Upper lobe of right lung (tissue), 1 donor: ENCODE measurements at regions not wholly inside any gene's neighbourhood (a gene's known extent, or its start where the extent isn't known, plus 50 kb on each side); places are given as distances from the start of the nearest gene placed in this dataset.

Experiments used
- ATAC-seq: fragments of 200-7000 bp; cut with Tn5 transposase; one replicate; pipeline ENCODE4 v1.9.1; 2020; ENCODE audit warnings: mild to moderate bottlenecking, moderate library complexity
- DNase-seq: peaks from one replicate; pipeline ENCODE4 v3.0.0-alpha.2; 2020
- H3K27ac ChIP-seq: fragments of 200-600 bp; one replicate; pipeline ENCODE4 v1.8.0; 2022
- H3K27me3 ChIP-seq: fragments of 200-600 bp; one replicate; pipeline ENCODE4 v1.8.0; 2022; ENCODE audit warnings: mild to moderate bottlenecking
- H3K36me3 ChIP-seq: fragments of 200-600 bp; one replicate; pipeline ENCODE4 v1.8.0; 2022
- H3K4me1 ChIP-seq: fragments of 200-600 bp; one replicate; pipeline ENCODE4 v1.8.0; 2022
- H3K4me3 ChIP-seq: fragments of 200-600 bp; one replicate; pipeline ENCODE4 v1.8.0; 2022; ENCODE audit warnings: mild to moderate bottlenecking
- H3K9me3 ChIP-seq: fragments of 200-600 bp; one replicate; pipeline ENCODE4 v1.8.0; 2022
- intact Hi-C: fragments of 100-400 bp; cut with DNase I; formaldehyde crosslinking; loops from one replicate; pipeline ENCODE4 v1.11.0; 2022
- TF ChIP-seq, protein P1 (sequence below): fragments of 200-600 bp; IDR thresholded peaks from one replicate; pipeline ENCODE4 v1.8.0; 2022; ENCODE audit warnings: antibody characterized with exemption
- donor health status: DM: no; HTN: yes; CAD: no; lungs with severe emphysema.

GRCh38 chr2:82792316-82792715 lies 1666.8 kb downstream of the SUCLG1 start:
- no peaks in the 10 kb centered on the region for H3K36me3 ChIP-seq

GRCh38 chr2:82790206-82791021 lies 1668.7 kb downstream of the SUCLG1 start:
- Histone ChIP-seq H3K27ac (no peak overlapping the region), H3K4me1 (no peaks in the 10 kb centered on the region), H3K27me3 (no peaks in the 10 kb centered on the region), H3K4me3 (no peak overlapping the region), H3K9me3 (no peaks in the 10 kb centered on the region), H3K36me3 (no peaks in the 10 kb centered on the region)
- TF ChIP-seq, protein P1, sequence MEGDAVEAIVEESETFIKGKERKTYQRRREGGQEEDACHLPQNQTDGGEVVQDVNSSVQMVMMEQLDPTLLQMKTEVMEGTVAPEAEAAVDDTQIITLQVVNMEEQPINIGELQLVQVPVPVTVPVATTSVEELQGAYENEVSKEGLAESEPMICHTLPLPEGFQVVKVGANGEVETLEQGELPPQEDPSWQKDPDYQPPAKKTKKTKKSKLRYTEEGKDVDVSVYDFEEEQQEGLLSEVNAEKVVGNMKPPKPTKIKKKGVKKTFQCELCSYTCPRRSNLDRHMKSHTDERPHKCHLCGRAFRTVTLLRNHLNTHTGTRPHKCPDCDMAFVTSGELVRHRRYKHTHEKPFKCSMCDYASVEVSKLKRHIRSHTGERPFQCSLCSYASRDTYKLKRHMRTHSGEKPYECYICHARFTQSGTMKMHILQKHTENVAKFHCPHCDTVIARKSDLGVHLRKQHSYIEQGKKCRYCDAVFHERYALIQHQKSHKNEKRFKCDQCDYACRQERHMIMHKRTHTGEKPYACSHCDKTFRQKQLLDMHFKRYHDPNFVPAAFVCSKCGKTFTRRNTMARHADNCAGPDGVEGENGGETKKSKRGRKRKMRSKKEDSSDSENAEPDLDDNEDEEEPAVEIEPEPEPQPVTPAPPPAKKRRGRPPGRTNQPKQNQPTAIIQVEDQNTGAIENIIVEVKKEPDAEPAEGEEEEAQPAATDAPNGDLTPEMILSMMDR, result no peak
- intact Hi-C loops, result no loop called here
- no peak for DNase-seq
- ATAC-seq, result peak; percentile 36

More at GRCh38 chr2:82792316-82792715, 1666.8 kb downstream of the SUCLG1 start:
- no peak overlapping the region for H3K4me3 ChIP-seq
- intact Hi-C loops, result no loop called here
- no peak overlapping the region for H3K27ac ChIP-seq
- ATAC-seq, result no peak
- H3K9me3 ChIP-seq, result no peaks in the 10 kb centered on the region
- no peak for DNase-seq
- no peaks in the 10 kb centered on the region for H3K27me3 ChIP-seq
- TF ChIP-seq, protein P1, result no peak
- no peaks in the 10 kb centered on the region for H3K4me1 ChIP-seq

- Histone ChIP-seq H3K4me1 (no peaks in the 10 kb centered on the region), H3K4me3 (no peak overlapping the region), H3K27ac (no peak overlapping the region), H3K36me3 (no peaks in the 10 kb centered on the region), H3K9me3 (no peaks in the 10 kb centered on the region), H3K27me3 (no peaks in the 10 kb centered on the region)
- intact Hi-C loops, result no loop called here
- ATAC-seq, result no peak
- DNase-seq, result no peak
- TF ChIP-seq, protein P1, result no peak
Observed at GRCh38 chr2:82789851-82790205, 1669.3 kb downstream of the SUCLG1 start.

DNA sequence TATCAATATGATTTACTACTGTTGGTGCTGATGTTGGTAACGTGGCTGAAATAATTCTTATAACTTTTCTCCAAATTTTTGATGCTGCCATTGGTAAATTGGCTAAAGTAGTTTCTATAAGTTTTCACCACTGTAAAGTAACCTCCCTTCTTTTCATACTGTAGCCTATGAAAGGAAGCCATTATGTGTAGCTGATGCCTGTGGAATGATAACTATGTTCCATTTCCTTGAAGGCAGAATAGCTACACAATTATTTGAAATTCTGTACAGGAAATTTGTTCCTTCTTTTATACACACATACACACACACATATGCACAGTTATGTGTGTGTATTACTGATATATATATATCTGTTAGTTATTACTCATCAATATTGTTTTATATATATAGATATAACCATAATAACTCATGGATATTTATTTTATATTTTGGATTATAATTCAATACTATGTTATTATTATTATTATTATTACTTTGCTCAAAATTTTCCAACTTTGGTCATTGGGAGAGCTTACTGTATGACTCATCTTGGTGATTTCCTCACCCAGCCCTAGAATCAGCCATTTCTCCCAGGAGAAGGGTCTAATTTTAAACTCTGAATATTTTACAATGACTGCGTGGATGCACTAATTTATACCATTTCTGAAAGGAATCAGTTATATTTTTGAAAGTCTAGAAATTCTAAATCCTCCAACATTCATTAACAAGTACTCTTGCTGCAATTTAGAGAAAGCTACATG lies 1677.7 kb downstream of the SUCLG1 start:
- ATAC-seq, result no peak
- no peak for DNase-seq
- Histone ChIP-seq H3K4me3 (no peak overlapping the region), H3K27ac (no peak overlapping the region), H3K27me3 (no peaks in the 10 kb centered on the region), H3K36me3 (no peaks in the 10 kb centered on the region), H3K9me3 (no peaks in the 10 kb centered on the region), H3K4me1 (no peaks in the 10 kb centered on the region)
- intact Hi-C loops, result no loop called here
- TF ChIP-seq, protein P1, result no peak

DNA sequence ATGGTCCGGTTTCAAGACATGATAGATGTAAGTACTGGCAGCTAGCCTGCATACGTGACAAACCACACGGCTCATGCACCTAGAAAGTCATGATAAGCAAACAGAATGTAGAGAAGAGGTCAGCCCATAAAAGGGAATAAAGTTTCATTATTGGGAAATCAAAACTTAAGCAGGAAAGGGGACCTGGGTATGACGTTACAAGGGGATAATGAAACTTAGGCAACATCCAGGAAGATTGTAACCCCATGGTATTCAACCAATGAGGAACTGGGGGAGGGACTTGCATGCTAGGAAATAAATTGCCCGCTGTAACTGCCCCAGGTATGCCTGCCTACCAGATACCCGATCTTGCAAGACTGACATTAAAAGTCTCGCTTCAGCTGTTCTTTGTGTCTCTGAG lies 1679.0 kb downstream of the SUCLG1 start:
- Histone ChIP-seq H3K27me3 (no peaks in the 10 kb centered on the region), H3K4me1 (no peaks in the 10 kb centered on the region), H3K9me3 (no peaks in the 10 kb centered on the region), H3K27ac (no peak overlapping the region), H3K4me3 (no peak overlapping the region), H3K36me3 (no peaks in the 10 kb centered on the region)
- ATAC-seq, result no peak
- intact Hi-C loops, result no loop called here
- no peak for DNase-seq
- TF ChIP-seq, protein P1, result no peak
